ENCODE measurements at regions not wholly inside any gene's neighbourhood (a gene's known extent, or its start where the extent isn't known, plus 50 kb on each side); places are given as distances from the start of the nearest gene placed in this dataset.

- Mint-ChIP-seq H3K4me3 (no peak overlapping the region), H3K27ac (no peak overlapping the region), H3K27me3 (peaks cover 4% of the 10 kb centered on the region), H3K36me3 (ENCODE audit: low read depth) (no peaks in the 10 kb centered on the region), H3K4me1 (no peaks in the 10 kb centered on the region), H3K9me3 (no peaks in the 10 kb centered on the region)
- ATAC-seq (ENCODE audit: low read depth) (no peak), DNase-seq (no peak)
- POLR2A ChIA-PET, result no interaction called here
- TF ChIP-seq, protein P1, sequence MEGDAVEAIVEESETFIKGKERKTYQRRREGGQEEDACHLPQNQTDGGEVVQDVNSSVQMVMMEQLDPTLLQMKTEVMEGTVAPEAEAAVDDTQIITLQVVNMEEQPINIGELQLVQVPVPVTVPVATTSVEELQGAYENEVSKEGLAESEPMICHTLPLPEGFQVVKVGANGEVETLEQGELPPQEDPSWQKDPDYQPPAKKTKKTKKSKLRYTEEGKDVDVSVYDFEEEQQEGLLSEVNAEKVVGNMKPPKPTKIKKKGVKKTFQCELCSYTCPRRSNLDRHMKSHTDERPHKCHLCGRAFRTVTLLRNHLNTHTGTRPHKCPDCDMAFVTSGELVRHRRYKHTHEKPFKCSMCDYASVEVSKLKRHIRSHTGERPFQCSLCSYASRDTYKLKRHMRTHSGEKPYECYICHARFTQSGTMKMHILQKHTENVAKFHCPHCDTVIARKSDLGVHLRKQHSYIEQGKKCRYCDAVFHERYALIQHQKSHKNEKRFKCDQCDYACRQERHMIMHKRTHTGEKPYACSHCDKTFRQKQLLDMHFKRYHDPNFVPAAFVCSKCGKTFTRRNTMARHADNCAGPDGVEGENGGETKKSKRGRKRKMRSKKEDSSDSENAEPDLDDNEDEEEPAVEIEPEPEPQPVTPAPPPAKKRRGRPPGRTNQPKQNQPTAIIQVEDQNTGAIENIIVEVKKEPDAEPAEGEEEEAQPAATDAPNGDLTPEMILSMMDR (IDR thresholded peaks at IDR 0.05), result no peak
- intact Hi-C loops (cut with micrococcal nuclease), result no loop called here
- CTCF ChIA-PET, result no interaction called here
Measured at GRCh38 chr2:152227969-152228592, 52.5 kb upstream of the STAM2 start.

- DNase-seq, result no peak
- H3K9me3 Mint-ChIP-seq, result no peaks in the 10 kb centered on the region
- POLR2A ChIA-PET, result no interaction called here
- no peaks in the 10 kb centered on the region for H3K4me1 Mint-ChIP-seq
- H3K27me3 Mint-ChIP-seq, result no peaks in the 10 kb centered on the region
- TF ChIP-seq, protein P1 (IDR thresholded peaks at IDR 0.05), result no peak
- intact Hi-C loops (cut with micrococcal nuclease), result no loop called here
- CTCF ChIA-PET, result no interaction called here
- ATAC-seq (ENCODE audit: low read depth), result no peak
- H3K27ac Mint-ChIP-seq, result no peak overlapping the region
- no peaks in the 10 kb centered on the region for H3K36me3 Mint-ChIP-seq (ENCODE audit: low read depth)
- H3K4me3 Mint-ChIP-seq, result no peak overlapping the region
Measured at GRCh38 chr2:152231446-152231845, 55.9 kb upstream of the STAM2 start.

DNA sequence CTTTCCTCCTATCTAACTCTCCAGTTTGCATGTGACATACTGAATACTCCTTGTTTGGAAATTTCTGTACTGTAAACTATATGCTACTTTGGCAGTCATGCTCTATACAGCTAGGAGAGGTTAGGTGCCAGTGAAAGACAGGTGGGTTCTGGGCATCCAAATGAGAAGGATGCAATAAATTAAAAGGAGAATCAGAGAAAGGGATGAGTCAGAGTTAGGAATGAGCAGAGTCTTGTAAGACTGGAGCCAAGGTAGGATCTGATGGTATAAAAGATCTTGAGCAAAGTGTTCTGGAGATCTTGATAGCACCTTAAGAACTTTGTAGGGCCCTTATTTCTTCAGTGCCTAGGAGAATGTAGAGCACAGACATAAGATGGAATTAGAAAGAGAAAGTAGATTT lies 58.7 kb upstream of the STAM2 start:
- no peaks in the 10 kb centered on the region for H3K9me3 Mint-ChIP-seq
- intact Hi-C loops (cut with micrococcal nuclease), result no loop called here
- no peaks in the 10 kb centered on the region for H3K27me3 Mint-ChIP-seq
- no peaks in the 10 kb centered on the region for H3K4me1 Mint-ChIP-seq
- H3K27ac Mint-ChIP-seq, result no peak overlapping the region
- ATAC-seq (ENCODE audit: low read depth) (no peak), DNase-seq (no peak)
- H3K4me3 Mint-ChIP-seq, result no peak overlapping the region
- TF ChIP-seq, protein P1 (IDR thresholded peaks at IDR 0.05), result no peak
- ChIA-PET POLR2A (no interaction called here), CTCF (no interaction called here)
- no peaks in the 10 kb centered on the region for H3K36me3 Mint-ChIP-seq (ENCODE audit: low read depth)

- peaks cover 7% of the 10 kb centered on the region for H3K9me3 Mint-ChIP-seq
- CTCF ChIA-PET, result no interaction called here
Measured at GRCh38 chr2:152236191-152236925, 60.8 kb upstream of the STAM2 start.

GRCh38 chr2:152238016-152238415 lies 62.5 kb upstream of the STAM2 start:
- TF ChIP-seq, protein P1 (IDR thresholded peaks at IDR 0.05), result no peak
- Mint-ChIP-seq H3K27me3 (peaks cover 2% of the 10 kb centered on the region), H3K36me3 (ENCODE audit: low read depth) (no peaks in the 10 kb centered on the region), H3K4me3 (no peak overlapping the region), H3K9me3 (peaks cover 7% of the 10 kb centered on the region), H3K27ac (no peak overlapping the region), H3K4me1 (no peaks in the 10 kb centered on the region)
- POLR2A ChIA-PET, result no interaction called here
- DNase-seq, result no peak
- CTCF ChIA-PET, result no interaction called here
- intact Hi-C loops (cut with micrococcal nuclease), result no loop called here
- ATAC-seq (ENCODE audit: low read depth), result no peak

More at GRCh38 chr2:152236191-152236925, 60.8 kb upstream of the STAM2 start:
- TF ChIP-seq, protein P1 (IDR thresholded peaks at IDR 0.05), result no peak
- Mint-ChIP-seq H3K36me3 (ENCODE audit: low read depth) (no peaks in the 10 kb centered on the region), H3K4me1 (no peaks in the 10 kb centered on the region), H3K27ac (no peak overlapping the region), H3K27me3 (no peaks in the 10 kb centered on the region), H3K4me3 (no peak overlapping the region)
- POLR2A ChIA-PET, result no interaction called here
- DNase-seq (no peak), ATAC-seq (ENCODE audit: low read depth) (no peak)
- intact Hi-C loops (cut with micrococcal nuclease), result no loop called here
